Naive thymus-derived CD4-positive, alpha-beta T cell (primary cell): ENCODE measurements at regions not wholly inside any gene's neighbourhood (a gene's known extent, or its start where the extent isn't known, plus 50 kb on each side); places are given as distances from the start of the nearest gene placed in this dataset.
"Not testable (repeated sequence)": the region's sequence is repeated elsewhere in the genome, so short reads cannot be mapped to it uniquely, and the experiment has no call there.

Experiments used
- ATAC-seq: fragments of 150-1000 bp; cut with Tn5 transposase; 2 replicates; pipeline ENCODE4 v1.10.0; 2021; ENCODE audit warnings: mild to moderate bottlenecking, moderate library complexity
- CTCF ChIA-PET: fragments of 350-600 bp; sonication (Branson Sonifier 250); formaldehyde crosslinking; loops from one replicate; lab custom pipeline; 2021; ENCODE audit warnings: antibody characterized with exemption; lab: Charles Lee
- POLR2A ChIA-PET: fragments of 350-600 bp; sonication (Branson Sonifier 250); formaldehyde crosslinking; loops from one replicate; lab custom pipeline; 2021; ENCODE audit warnings: antibody characterized with exemption, inconsistent platforms; lab: Charles Lee
- DNase-seq, 9 donors: peaks; one replicate each; pipeline versions ENCODE4 v3.0.0 to v3.0.0-alpha.2; 2020 to 2022; ENCODE audit warnings: mixed read lengths in 1 of 9
- H3K27ac ChIP-seq: one replicate; pipeline ENCODE4 v1.7.0; 2013; ENCODE audit warnings: mild to moderate bottlenecking, low read depth, low read length, moderate library complexity
- H3K27me3 ChIP-seq, 2 donors: one replicate each; pipeline ENCODE4 v1.7.0; 2013; ENCODE audit warnings: low read length in 2 of 2, mild to moderate bottlenecking in 2 of 2, moderate library complexity in 2 of 2; ENCODE audit not compliant: control insufficient read depth in 2 of 2, insufficient read depth in 2 of 2
- H3K36me3 ChIP-seq, 3 experiments: 1 replicate in 2 of 3; 2 replicates in 1 of 3; pipeline ENCODE4 v1.7.0; 2013; ENCODE audit warnings: low read length in 3 of 3, mild to moderate bottlenecking in 3 of 3, moderate library complexity in 1 of 3; ENCODE audit not compliant: insufficient read depth in 3 of 3, control insufficient read depth in 2 of 3
- H3K4me1 ChIP-seq, 2 donors: one replicate each; pipeline ENCODE4 v1.7.0; 2013; ENCODE audit warnings: low read length in 2 of 2, mild to moderate bottlenecking in 2 of 2, moderate library complexity in 1 of 2; ENCODE audit not compliant: control insufficient read depth in 2 of 2, insufficient read depth in 2 of 2
- H3K4me3 ChIP-seq: 2 replicates; pipeline ENCODE4 v1.7.0; 2013; ENCODE audit warnings: mild to moderate bottlenecking, low read length
- H3K9me3 ChIP-seq, 3 experiments: 1 replicate in 2 of 3; 2 replicates in 1 of 3; pipeline ENCODE4 v1.7.0; 2013; ENCODE audit warnings: low read length in 3 of 3; ENCODE audit not compliant: control insufficient read depth in 2 of 3
- H3K27ac Mint-ChIP-seq, 9 donors: one replicate each; pipeline ENCODE4 v1.8.0; 2020 to 2022; ENCODE audit warnings: mixed read lengths in 9 of 9, mild to moderate bottlenecking in 8 of 9, moderate library complexity in 5 of 9, inconsistent platforms in 2 of 9
- H3K27me3 Mint-ChIP-seq, 5 donors: one replicate each; pipeline ENCODE4 v1.8.0; 2021 to 2022; ENCODE audit warnings: mixed read lengths in 5 of 5, mild to moderate bottlenecking in 1 of 5
- H3K36me3 Mint-ChIP-seq, 5 donors: one replicate each; pipeline ENCODE4 v1.8.0; 2020 to 2022; ENCODE audit warnings: mixed read lengths in 5 of 5, mild to moderate bottlenecking in 3 of 5, inconsistent platforms in 1 of 5
- H3K4me1 Mint-ChIP-seq, 7 donors: one replicate each; pipeline ENCODE4 v1.8.0; 2020 to 2022; ENCODE audit warnings: mixed read lengths in 7 of 7, mild to moderate bottlenecking in 3 of 7, inconsistent platforms in 1 of 7
- H3K4me3 Mint-ChIP-seq, 10 donors: one replicate each; pipeline ENCODE4 v1.8.0; 2020 to 2022; ENCODE audit warnings: mild to moderate bottlenecking in 10 of 10, mixed read lengths in 10 of 10, moderate library complexity in 6 of 10, inconsistent platforms in 2 of 10
- H3K9me3 Mint-ChIP-seq, 11 donors: one replicate each; pipeline ENCODE4 v1.8.0; 2020 to 2022; ENCODE audit warnings: mixed read lengths in 11 of 11, mild to moderate bottlenecking in 4 of 11, inconsistent platforms in 1 of 11, moderate library complexity in 1 of 11
- intact Hi-C, 2 donors: fragments of 100-400 bp; cut with micrococcal nuclease; formaldehyde crosslinking; loops; one replicate each; pipeline ENCODE4 v1.15.1; 2023

- Mint-ChIP-seq H3K27me3 (peaks cover 15 to 31% (median 16%) of the 10 kb centered on the region in 5 donors), H3K36me3 (peaks cover 0 to 7% (median 0%) of the 10 kb centered on the region in 5 donors), H3K4me1 (peaks cover 4 to 19% (median 14%) of the 10 kb centered on the region in 7 donors), H3K9me3 (peaks cover 0 to 1% (median 0%) of the 10 kb centered on the region in 11 donors), H3K27ac (no peak overlapping the region), H3K4me3 (no peak overlapping the region)
- POLR2A ChIA-PET = no interaction called here
- Histone ChIP-seq H3K4me1 (peaks cover 5 to 6% of the 10 kb centered on the region in 2 donors), H3K27ac (no peak overlapping the region), H3K36me3 (no peaks in the 10 kb centered on the region), H3K9me3 (no peaks in the 10 kb centered on the region), H3K4me3 (no peak overlapping the region), H3K27me3 (peaks cover 0 to 4% of the 10 kb centered on the region in 2 donors)
- CTCF ChIA-PET = no interaction called here
- intact Hi-C loops = no loop called here
- ATAC-seq (no peak), DNase-seq (no peak)
Observed at GRCh38 chr22:46031066-46031465, 54.1 kb upstream of the WNT7B start.

DNA sequence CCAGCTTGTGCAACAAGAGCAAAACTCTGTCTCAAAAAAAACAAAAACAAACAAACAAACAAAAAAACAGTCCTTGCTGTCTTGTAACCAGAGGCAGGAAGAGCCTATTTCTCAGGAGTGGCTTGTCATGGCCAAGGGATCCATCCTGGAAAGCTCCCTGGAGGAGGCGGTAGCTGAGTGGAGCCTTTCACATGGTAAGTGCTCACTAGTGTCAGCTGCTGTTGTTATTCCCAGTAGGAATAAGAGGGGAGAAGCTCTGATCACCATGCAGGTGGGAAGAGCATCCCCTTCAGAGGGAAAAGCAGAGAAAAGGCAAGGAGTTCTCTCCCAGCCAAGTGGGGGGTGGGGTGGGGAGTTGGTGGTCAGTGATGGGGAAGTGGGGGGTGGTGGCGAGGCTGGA, 54.6 kb upstream of the WNT7B start:
- Histone ChIP-seq H3K36me3 (no peaks in the 10 kb centered on the region), H3K9me3 (no peaks in the 10 kb centered on the region), H3K27ac (no peak overlapping the region), H3K4me1 (peaks cover 10% of the 10 kb centered on the region in 2 donors), H3K27me3 (peaks cover 0 to 4% of the 10 kb centered on the region in 2 donors), H3K4me3 (no peak overlapping the region)
- ChIA-PET POLR2A (no interaction called here), CTCF (no interaction called here)
- peaks cover 10 to 26% (median 12%) of the 10 kb centered on the region in 5 donors for H3K27me3 Mint-ChIP-seq
- H3K4me1 Mint-ChIP-seq = peaks cover 4 to 19% (median 16%) of the 10 kb centered on the region in 7 donors
- intact Hi-C loops = no loop called here
- H3K4me3 Mint-ChIP-seq = no peak overlapping the region
- DNase-seq = no peak
- ATAC-seq = no peak
- H3K36me3 Mint-ChIP-seq = peaks cover 0 to 4% (median 0%) of the 10 kb centered on the region in 5 donors
- no peak overlapping the region for H3K27ac Mint-ChIP-seq
- H3K9me3 Mint-ChIP-seq = peaks cover 0 to 1% (median 0%) of the 10 kb centered on the region in 11 donors

DNA sequence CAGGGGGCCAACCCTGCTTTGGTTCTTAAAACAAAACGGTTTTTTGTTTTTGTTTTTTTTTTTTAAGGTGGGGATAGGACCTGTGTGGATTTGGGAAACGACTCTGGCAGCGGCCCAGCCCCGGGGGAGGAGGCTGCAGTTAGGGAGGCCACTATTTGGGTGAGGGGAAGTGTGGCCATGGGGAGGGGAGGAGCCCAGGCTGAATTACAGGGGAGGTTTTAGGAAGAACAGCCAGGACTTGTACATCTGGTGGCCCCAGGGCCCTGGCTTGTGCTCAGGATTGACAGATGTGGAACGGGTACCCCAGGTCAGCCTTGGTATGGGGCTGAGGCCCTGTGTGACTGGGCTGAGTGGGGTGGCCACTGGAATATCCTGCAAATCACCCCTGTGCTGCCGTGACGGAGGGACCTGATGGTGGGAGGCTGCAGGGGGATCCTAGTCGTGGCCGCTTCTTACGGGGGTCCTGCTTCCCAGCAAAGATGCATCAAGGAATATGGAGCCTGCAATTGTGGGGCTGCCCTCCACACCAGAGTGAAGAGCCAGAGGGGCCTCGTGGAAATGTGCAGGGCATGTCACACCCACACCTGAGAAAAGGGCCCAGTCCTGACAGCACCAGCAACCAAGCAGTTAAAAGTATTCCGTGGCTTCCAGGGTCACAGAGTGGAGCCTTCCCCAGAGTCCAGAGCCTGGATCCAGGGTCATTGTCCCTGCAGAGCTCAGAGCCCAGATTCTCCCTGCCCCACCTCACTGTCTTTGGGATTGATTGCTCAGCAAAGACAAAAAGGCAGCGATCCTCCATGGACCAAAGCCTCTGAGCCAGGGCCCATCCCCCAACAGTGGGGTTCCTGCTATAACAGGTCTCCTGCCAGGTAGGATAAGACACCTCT, 55.2 kb upstream of the WNT7B start:
- intact Hi-C loops = no loop called here
- H3K27me3 ChIP-seq = no peaks in the 10 kb centered on the region
- POLR2A ChIA-PET = interaction anchor here (2.0 to 2.5 kb wide), 2 partner anchors 19 to 23 kb away, joined by 4 to 19 read pairs; no protein-coding TSS in a partner anchor

GRCh38 chr22:46033256-46034200, 56.6 kb upstream of the WNT7B start:
- intact Hi-C loops = loop anchor here in 1 of 2 donors (2.0 kb wide), 1 partner anchor 869 kb away; no protein-coding TSS in a partner anchor
- ChIA-PET CTCF (interaction anchor here (0.9 to 6.1 kb wide), 4 partner anchors 19 to 726 kb away, joined by 4 to 76 read pairs (median 5); no protein-coding TSS in a partner anchor), POLR2A (interaction anchor here (0.6 to 2.5 kb wide), 4 partner anchors 16 to 23 kb away, joined by 3 to 19 read pairs (median 4); no protein-coding TSS in a partner anchor)
- Histone ChIP-seq H3K4me1 (peaks cover 17 to 18% of the 10 kb centered on the region in 2 donors), H3K9me3 (no peaks in the 10 kb centered on the region), H3K27me3 (no peaks in the 10 kb centered on the region), H3K36me3 (no peaks in the 10 kb centered on the region), H3K4me3 (no peak overlapping the region), H3K27ac (no peak overlapping the region)
- peaks cover 0 to 13% (median 0%) of the 10 kb centered on the region in 5 donors for H3K27me3 Mint-ChIP-seq
- H3K4me3 Mint-ChIP-seq = no peak overlapping the region
- DNase-seq (no peak), ATAC-seq (no peak)
- peaks cover 5 to 24% (median 18%) of the 10 kb centered on the region in 7 donors for H3K4me1 Mint-ChIP-seq
- no peaks in the 10 kb centered on the region for H3K9me3 Mint-ChIP-seq
- peak overlapping the region in 2 of 9 donors; percentile 60 to 87 for H3K27ac Mint-ChIP-seq
- no peaks in the 10 kb centered on the region for H3K36me3 Mint-ChIP-seq

More for the DNA sequence above, 55.2 kb upstream of the WNT7B start:
- H3K27ac ChIP-seq = no peak overlapping the region
- H3K4me1 Mint-ChIP-seq = peaks cover 4 to 21% (median 17%) of the 10 kb centered on the region in 7 donors
- H3K36me3 ChIP-seq = no peaks in the 10 kb centered on the region
- peaks cover 17% of the 10 kb centered on the region in 2 donors for H3K4me1 ChIP-seq
- no peak overlapping the region for H3K27ac Mint-ChIP-seq
- CTCF ChIA-PET = interaction anchor here (0.9 to 6.1 kb wide), 2 partner anchors 25 to 727 kb away, joined by 4 to 76 read pairs; no protein-coding TSS in a partner anchor
- no peaks in the 10 kb centered on the region for H3K36me3 Mint-ChIP-seq
- DNase-seq (no peak), ATAC-seq (no peak)
- peaks cover 6 to 21% (median 7%) of the 10 kb centered on the region in 5 donors for H3K27me3 Mint-ChIP-seq
- H3K9me3 ChIP-seq = no peaks in the 10 kb centered on the region
- H3K4me3 ChIP-seq = no peak overlapping the region
- H3K4me3 Mint-ChIP-seq = no peak overlapping the region
- H3K9me3 Mint-ChIP-seq = no peaks in the 10 kb centered on the region

DNA sequence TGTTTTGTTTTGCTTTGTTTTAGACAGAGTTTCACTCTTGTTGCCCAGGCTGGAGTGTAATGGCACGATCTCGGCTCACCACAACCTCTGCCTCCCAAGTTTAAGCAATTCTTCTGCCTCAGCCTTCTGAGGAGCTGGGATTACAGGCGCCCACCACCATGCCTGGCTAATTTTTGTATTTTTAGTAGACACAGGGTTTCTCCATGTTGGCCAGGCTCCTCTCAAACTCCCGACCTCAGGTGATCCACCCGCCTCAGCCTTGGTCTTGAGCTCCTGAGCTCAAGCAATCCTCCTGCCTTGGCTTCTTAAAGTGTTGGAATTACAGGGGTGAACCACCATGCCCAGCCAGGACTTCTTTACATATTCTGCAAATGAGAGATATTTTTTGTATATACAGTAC, 57.5 kb upstream of the WNT7B start:
- H3K27ac Mint-ChIP-seq = peak overlapping the region in 8 of 9 donors; percentile 62 to 97 (median 90)
- CTCF ChIA-PET = interaction anchor here (1.3 to 6.1 kb wide), 3 partner anchors 20 to 27 kb away, joined by 4 to 76 read pairs (median 6); no protein-coding TSS in a partner anchor

More for the DNA sequence above, 57.5 kb upstream of the WNT7B start:
- intact Hi-C loops = loop anchor here in 1 of 2 donors (2.0 kb wide), 1 partner anchor 870 kb away; no protein-coding TSS in a partner anchor
- H3K9me3 ChIP-seq, H3K27me3 ChIP-seq, H3K27ac ChIP-seq, ATAC-seq, H3K4me3 ChIP-seq, H3K9me3 Mint-ChIP-seq, H3K36me3 ChIP-seq, H3K36me3 Mint-ChIP-seq, DNase-seq, H3K27me3 Mint-ChIP-seq: not testable (repeated sequence)
- H3K4me3 Mint-ChIP-seq = peak overlapping the region in 6 of 10 donors; percentile 6 to 82 (median 78)
- H3K4me1 ChIP-seq = peaks cover 17 to 18% of the 10 kb centered on the region in 2 donors
- POLR2A ChIA-PET = interaction anchor here (1.2 to 2.5 kb wide), 3 partner anchors 17 to 21 kb away, joined by 3 to 19 read pairs (median 4); no protein-coding TSS in a partner anchor
- H3K4me1 Mint-ChIP-seq = peaks cover 5 to 28% (median 19%) of the 10 kb centered on the region in 7 donors
